Nephron progenitor cell (in vitro differentiated cells): ENCODE measurements at regions not wholly inside any gene's neighbourhood (a gene's known extent, or its start where the extent isn't known, plus 50 kb on each side); places are given as distances from the start of the nearest gene placed in this dataset.
"Not testable (repeated sequence)": the region's sequence is repeated elsewhere in the genome, so short reads cannot be mapped to it uniquely, and the experiment has no call there.

Experiments used
- DNase-seq: peaks from one replicate; pipeline ENCODE4 v3.0.0; 2021
- H3K27ac Mint-ChIP-seq: 2 replicates; pipeline ENCODE4 v1.8.0; 2021; ENCODE audit warnings: mild to moderate bottlenecking, moderate library complexity, mixed read lengths
- H3K27me3 Mint-ChIP-seq: 2 replicates; pipeline ENCODE4 v1.8.0; 2021; ENCODE audit warnings: mild to moderate bottlenecking, low read depth, mixed read lengths; ENCODE audit not compliant: poor library complexity
- H3K36me3 Mint-ChIP-seq: 2 replicates; pipeline ENCODE4 v1.8.0; 2021; ENCODE audit warnings: low read depth, mixed read lengths
- H3K4me1 Mint-ChIP-seq: 2 replicates; pipeline ENCODE4 v1.8.0; 2021; ENCODE audit warnings: mixed read lengths
- H3K4me3 Mint-ChIP-seq: 2 replicates; pipeline ENCODE4 v1.8.0; 2021; ENCODE audit warnings: mild to moderate bottlenecking, moderate library complexity, mixed read lengths
- H3K9me3 Mint-ChIP-seq: 2 replicates; pipeline ENCODE4 v1.8.0; 2021; ENCODE audit warnings: mild to moderate bottlenecking, moderate library complexity, mixed read lengths
- CTCF ChIP-seq: fragments of 200-600 bp; sonication (generic); IDR thresholded peaks from 2 replicates; pipeline ENCODE4 v1.5.0; 2021; ENCODE audit warnings: antibody characterized with exemption

- no peak overlapping the region for H3K27ac Mint-ChIP-seq
- TF ChIP-seq CTCF, result no peak
- H3K4me3 Mint-ChIP-seq, result no peak overlapping the region
- no peak for DNase-seq
- H3K9me3 Mint-ChIP-seq, result no peaks in the 10 kb centered on the region
- H3K27me3 Mint-ChIP-seq, result no peaks in the 10 kb centered on the region
- H3K36me3 Mint-ChIP-seq, result no peaks in the 10 kb centered on the region
- peaks cover 11% of the 10 kb centered on the region for H3K4me1 Mint-ChIP-seq
These were observed 103.4 kb downstream of the MFAP3L start for GRCh38 chr4:169922632-169923276.

DNA sequence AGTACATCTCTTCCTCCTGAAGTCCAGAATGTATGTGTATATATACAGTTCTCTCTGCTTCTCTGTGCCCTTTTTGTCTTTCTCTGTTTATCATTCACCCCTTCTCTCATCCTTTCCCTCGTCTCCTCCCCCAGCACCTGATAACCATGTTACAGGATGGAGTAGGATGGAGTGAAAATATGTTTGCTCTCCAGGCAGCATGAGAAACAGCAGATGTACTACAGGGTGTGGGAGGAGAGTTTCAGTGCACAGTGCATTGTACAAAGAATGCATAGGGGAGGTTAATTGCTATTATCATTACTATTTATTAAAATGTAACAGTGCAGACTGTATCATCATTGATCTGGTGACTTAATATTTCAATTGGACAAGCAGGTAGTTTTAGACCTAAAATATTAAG lies 104.5 kb downstream of the MFAP3L start:
- H3K36me3 Mint-ChIP-seq, result no peaks in the 10 kb centered on the region
- H3K27me3 Mint-ChIP-seq, result no peaks in the 10 kb centered on the region
- no peak overlapping the region for H3K4me3 Mint-ChIP-seq
- peaks cover 11% of the 10 kb centered on the region for H3K4me1 Mint-ChIP-seq
- DNase-seq, result no peak
- H3K9me3 Mint-ChIP-seq, result peaks cover 7% of the 10 kb centered on the region
- H3K27ac Mint-ChIP-seq, result no peak overlapping the region
- TF ChIP-seq CTCF, result no peak

GRCh38 chr4:169921237-169921636 lies 105.0 kb downstream of the MFAP3L start:
- Mint-ChIP-seq H3K27ac (no peak overlapping the region), H3K9me3 (peaks cover 11% of the 10 kb centered on the region), H3K4me1 (peaks cover 11% of the 10 kb centered on the region), H3K4me3 (no peak overlapping the region), H3K36me3 (no peaks in the 10 kb centered on the region), H3K27me3 (no peaks in the 10 kb centered on the region)
- DNase-seq, result no peak
- TF ChIP-seq CTCF, result no peak

DNA sequence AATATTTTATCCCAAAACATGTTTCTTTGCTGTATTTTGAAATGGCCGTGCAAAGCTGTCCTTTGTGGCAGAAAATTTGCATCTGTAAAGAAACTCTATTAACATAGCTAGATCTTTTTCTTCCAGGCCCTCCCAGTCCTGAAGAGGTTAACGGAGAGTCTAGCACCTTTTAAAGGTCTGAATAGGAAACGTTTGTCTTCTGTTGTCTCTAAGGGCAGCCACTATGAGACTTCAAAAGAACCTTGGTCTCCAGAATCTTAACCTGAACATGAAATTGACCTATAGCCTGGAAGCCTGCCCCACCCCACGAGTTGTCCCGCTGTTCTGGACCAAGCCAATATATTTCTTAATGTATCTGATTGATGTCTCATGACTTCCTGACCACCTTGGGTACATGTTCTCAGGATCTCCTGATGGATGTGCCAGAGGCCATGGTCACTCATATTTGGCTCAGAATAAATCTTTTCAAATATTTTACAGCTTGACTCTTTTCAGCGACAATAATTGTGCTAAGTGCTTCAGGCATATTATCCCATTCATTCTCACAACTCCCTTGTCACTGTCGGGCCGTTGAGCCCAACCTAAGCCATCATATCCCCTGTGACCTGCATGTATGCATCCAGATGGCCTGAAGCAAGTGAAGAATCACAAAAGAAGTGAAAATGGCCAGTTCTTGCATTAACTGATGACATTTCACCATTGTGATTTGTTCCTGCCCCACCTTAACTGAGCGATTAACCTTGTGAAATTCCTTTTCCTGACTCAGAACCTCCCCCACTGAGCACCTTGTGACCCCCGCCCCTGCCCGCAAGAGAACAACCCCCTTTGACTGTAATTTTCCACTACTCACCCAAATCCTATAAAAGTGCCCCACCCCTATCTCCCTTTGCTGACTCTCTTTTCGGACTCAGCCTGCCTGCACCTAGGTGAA lies 106.7 kb downstream of the MFAP3L start:
- H3K4me3 Mint-ChIP-seq, H3K36me3 Mint-ChIP-seq, H3K27me3 Mint-ChIP-seq, DNase-seq: not testable (repeated sequence)
- Mint-ChIP-seq H3K27ac (peak overlapping the region; percentile 74), H3K9me3 (peaks cover 12% of the 10 kb centered on the region), H3K4me1 (peaks cover 11% of the 10 kb centered on the region)

GRCh38 chr4:169915545-169915944 lies 110.7 kb downstream of the MFAP3L start:
- Mint-ChIP-seq H3K9me3 (peaks cover 20% of the 10 kb centered on the region), H3K4me1 (peaks cover 11% of the 10 kb centered on the region), H3K36me3 (no peaks in the 10 kb centered on the region), H3K27ac (no peak overlapping the region), H3K27me3 (no peaks in the 10 kb centered on the region), H3K4me3 (no peak overlapping the region)
- no peak for DNase-seq
- TF ChIP-seq CTCF, result no peak

DNA sequence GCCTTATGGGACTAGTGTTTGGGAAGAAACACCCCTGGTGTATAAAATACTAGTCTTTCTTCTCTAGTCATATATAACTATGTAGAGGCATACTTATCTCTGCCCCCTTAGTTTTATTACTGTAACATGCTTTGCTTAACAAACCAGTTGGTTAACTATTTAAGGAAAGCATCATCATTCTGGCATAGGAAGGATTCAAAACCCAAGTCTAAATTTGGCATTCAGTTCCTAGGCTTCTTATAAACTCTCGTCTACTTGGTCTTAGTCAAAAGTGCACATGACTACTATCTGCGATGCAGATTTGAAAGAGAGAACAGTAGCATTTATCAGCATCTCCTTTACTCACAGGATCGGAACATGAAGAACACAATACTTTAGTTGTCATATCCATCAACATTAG lies 111.3 kb downstream of the MFAP3L start:
- Mint-ChIP-seq H3K9me3 (peaks cover 20% of the 10 kb centered on the region), H3K4me3 (no peak overlapping the region), H3K27ac (no peak overlapping the region), H3K4me1 (peaks cover 4% of the 10 kb centered on the region), H3K27me3 (no peaks in the 10 kb centered on the region), H3K36me3 (no peaks in the 10 kb centered on the region)
- DNase-seq, result no peak
- no peak for TF ChIP-seq CTCF
